GM12875 (cell line): ENCODE measurements at regions not wholly inside any gene's neighbourhood (a gene's known extent, or its start where the extent isn't known, plus 50 kb on each side); places are given as distances from the start of the nearest gene placed in this dataset.

Source experiments
- H3K4me3 ChIP-seq: one replicate; pipeline ENCODE4 v1.5.1; 2011; ENCODE audit warnings: low read depth, low read length, control low read depth
- TF ChIP-seq, protein P1 (sequence below): IDR thresholded peaks from 2 replicates; pipeline ENCODE4 v1.5.1; 2011; ENCODE audit warnings: low read depth, mild to moderate bottlenecking, control low read depth, inconsistent platforms, low read length, moderate library complexity, borderline replicate concordance; ENCODE audit not compliant: insufficient read depth

GRCh38 chr5:175107028-175107588, 336.9 kb downstream of the DRD1 start:
- H3K4me3 ChIP-seq, result no peak overlapping the region
- TF ChIP-seq, protein P1, sequence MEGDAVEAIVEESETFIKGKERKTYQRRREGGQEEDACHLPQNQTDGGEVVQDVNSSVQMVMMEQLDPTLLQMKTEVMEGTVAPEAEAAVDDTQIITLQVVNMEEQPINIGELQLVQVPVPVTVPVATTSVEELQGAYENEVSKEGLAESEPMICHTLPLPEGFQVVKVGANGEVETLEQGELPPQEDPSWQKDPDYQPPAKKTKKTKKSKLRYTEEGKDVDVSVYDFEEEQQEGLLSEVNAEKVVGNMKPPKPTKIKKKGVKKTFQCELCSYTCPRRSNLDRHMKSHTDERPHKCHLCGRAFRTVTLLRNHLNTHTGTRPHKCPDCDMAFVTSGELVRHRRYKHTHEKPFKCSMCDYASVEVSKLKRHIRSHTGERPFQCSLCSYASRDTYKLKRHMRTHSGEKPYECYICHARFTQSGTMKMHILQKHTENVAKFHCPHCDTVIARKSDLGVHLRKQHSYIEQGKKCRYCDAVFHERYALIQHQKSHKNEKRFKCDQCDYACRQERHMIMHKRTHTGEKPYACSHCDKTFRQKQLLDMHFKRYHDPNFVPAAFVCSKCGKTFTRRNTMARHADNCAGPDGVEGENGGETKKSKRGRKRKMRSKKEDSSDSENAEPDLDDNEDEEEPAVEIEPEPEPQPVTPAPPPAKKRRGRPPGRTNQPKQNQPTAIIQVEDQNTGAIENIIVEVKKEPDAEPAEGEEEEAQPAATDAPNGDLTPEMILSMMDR, result no peak

- H3K4me3 ChIP-seq, result no peak overlapping the region
- TF ChIP-seq, protein P1, result no peak
These were observed 339.3 kb downstream of the DRD1 start for GRCh38 chr5:175104677-175105076.

DNA sequence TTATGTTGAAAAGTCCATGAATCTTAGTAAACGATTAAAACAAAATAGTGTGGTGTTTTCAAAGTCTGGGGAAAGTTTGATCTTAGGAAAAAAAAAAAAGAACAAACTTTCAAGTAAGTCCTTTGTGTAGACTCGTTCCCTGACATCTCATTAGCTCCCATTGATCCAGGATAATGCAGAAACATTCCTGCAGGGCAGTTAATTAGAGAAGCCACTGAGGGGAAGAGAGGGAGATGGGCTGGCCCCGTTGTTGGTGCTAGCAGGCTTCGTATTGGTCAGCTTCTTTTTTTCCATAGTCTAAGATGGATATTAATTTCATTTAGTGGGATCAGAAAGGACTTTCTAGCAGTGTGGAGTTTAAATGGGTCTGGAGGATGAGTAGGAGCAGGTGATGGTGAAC, 340.2 kb downstream of the DRD1 start:
- TF ChIP-seq, protein P1, result no peak
- H3K4me3 ChIP-seq, result no peak overlapping the region

DNA sequence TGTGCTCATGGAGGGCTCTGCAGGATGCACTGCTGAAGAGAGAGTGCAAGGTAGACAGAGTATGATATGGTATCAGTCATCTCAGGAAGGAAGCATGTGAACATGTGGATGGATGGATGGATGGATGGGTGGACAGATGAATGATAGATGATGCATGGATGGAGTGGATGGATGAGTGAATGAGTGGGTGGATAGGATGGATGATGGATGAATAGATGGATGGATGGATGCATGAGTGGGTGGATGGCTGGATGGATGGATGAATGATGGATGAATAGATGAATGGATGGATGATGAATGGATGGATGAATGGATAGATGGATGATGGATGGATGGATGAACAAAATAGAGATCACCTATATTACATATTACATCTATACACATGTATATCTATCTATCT, 341.3 kb downstream of the DRD1 start:
- H3K4me3 ChIP-seq, result no peak overlapping the region
- TF ChIP-seq, protein P1, result no peak

GRCh38 chr5:175098301-175098700, 345.7 kb downstream of the DRD1 start:
- TF ChIP-seq, protein P1, result no peak
- no peak overlapping the region for H3K4me3 ChIP-seq

- no peak overlapping the region for H3K4me3 ChIP-seq
- TF ChIP-seq, protein P1, result no peak
These were observed 347.4 kb downstream of the DRD1 start for GRCh38 chr5:175096469-175097165.

GRCh38 chr5:175094461-175094860, 349.5 kb downstream of the DRD1 start:
- TF ChIP-seq, protein P1, result no peak
- no peak overlapping the region for H3K4me3 ChIP-seq
